GM12878 (cell line): ENCODE measurements at regions not wholly inside any gene's neighbourhood (a gene's known extent, or its start where the extent isn't known, plus 50 kb on each side); places are given as distances from the start of the nearest gene placed in this dataset.

Source experiments
- POLR2AphosphoS2 ChIP-seq: IDR thresholded peaks from 2 replicates; pipeline ENCODE4 v1.6.1; 2011; ENCODE audit warnings: low read depth, mild to moderate bottlenecking, low read length, improper control_type of control experiment, moderate library complexity
- ZNF24 ChIP-seq: fragments of 450-650 bp; IDR thresholded peaks from 2 replicates; pipeline ENCODE4 v1.6.1; 2017; ENCODE audit warnings: antibody characterized with exemption, mild to moderate bottlenecking

DNA sequence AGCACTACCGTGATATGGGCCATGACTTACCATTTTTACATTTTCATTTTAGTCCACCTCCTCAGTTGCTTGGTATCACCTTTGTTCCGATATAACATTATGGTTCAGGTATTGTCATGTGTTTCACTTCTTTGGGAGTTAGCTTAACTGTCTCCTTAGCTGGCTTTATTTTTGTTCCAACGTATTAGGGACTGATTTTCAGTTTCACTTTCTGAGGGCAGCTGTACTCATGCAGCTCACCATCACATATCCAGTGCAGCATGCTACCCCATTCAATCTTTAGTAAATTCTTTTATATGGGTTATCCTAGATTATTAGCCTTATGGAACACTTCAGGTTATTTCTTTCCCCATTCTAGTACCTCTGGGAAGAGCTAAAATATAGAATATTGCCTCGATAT, 362.2 kb upstream of the IRAK1BP1 start:
- TF ChIP-seq POLR2AphosphoS2 (no peak), ZNF24 (no peak)
